ENCODE measurements at regions not wholly inside any gene's neighbourhood (a gene's known extent, or its start where the extent isn't known, plus 50 kb on each side); places are given as distances from the start of the nearest gene placed in this dataset.

- TF ChIP-seq, protein P1, sequence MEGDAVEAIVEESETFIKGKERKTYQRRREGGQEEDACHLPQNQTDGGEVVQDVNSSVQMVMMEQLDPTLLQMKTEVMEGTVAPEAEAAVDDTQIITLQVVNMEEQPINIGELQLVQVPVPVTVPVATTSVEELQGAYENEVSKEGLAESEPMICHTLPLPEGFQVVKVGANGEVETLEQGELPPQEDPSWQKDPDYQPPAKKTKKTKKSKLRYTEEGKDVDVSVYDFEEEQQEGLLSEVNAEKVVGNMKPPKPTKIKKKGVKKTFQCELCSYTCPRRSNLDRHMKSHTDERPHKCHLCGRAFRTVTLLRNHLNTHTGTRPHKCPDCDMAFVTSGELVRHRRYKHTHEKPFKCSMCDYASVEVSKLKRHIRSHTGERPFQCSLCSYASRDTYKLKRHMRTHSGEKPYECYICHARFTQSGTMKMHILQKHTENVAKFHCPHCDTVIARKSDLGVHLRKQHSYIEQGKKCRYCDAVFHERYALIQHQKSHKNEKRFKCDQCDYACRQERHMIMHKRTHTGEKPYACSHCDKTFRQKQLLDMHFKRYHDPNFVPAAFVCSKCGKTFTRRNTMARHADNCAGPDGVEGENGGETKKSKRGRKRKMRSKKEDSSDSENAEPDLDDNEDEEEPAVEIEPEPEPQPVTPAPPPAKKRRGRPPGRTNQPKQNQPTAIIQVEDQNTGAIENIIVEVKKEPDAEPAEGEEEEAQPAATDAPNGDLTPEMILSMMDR (IDR thresholded peaks at IDR 0.05; ENCODE audit: low read depth, low read length) = no peak
- TF ChIP-seq, protein P2, sequence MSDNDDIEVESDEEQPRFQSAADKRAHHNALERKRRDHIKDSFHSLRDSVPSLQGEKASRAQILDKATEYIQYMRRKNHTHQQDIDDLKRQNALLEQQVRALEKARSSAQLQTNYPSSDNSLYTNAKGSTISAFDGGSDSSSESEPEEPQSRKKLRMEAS (IDR thresholded peaks at IDR 0.05; ENCODE audit: low read depth, low read length) = no peak
- no peak for TF ChIP-seq POLR2A (IDR thresholded peaks at IDR 0.05; ENCODE audit: extremely low read depth, insufficient read length)
Measured at GRCh38 chr18:39841482-39842365, 2113.3 kb upstream of the PIK3C3 start.
